Thoracic aorta (tissue), 2 donors: ENCODE measurements at regions not wholly inside any gene's neighbourhood (a gene's known extent, or its start where the extent isn't known, plus 50 kb on each side); places are given as distances from the start of the nearest gene placed in this dataset.

Source experiments
- ATAC-seq: fragments of 150-250 bp; one replicate; pipeline ENCODE4 v1.8.0; 2017; ENCODE audit warnings: low read depth; ENCODE audit not compliant: insufficient number of reproducible peaks, low FRiP score
- DNase-seq: peaks from one replicate; pipeline ENCODE4 v3.0.0-alpha.2; 2020; ENCODE audit warnings: low spot score
- H3K27ac ChIP-seq, 2 donors: fragments of 200-600 bp; sonication (generic); 1 replicate in 1 of 2; 2 replicates in 1 of 2; pipeline ENCODE4 v1.5.1; 2016; ENCODE audit warnings: mild to moderate bottlenecking in 2 of 2, moderate library complexity in 2 of 2
- H3K27me3 ChIP-seq: fragments of 200-600 bp; sonication (generic); replicated peaks from 2 replicates; pipeline ENCODE4 v1.6.0; 2016; ENCODE audit warnings: mild to moderate bottlenecking; ENCODE audit not compliant: insufficient read depth
- H3K36me3 ChIP-seq: fragments of 200-600 bp; sonication (generic); one replicate; pipeline ENCODE4 v1.5.1; 2016
- H3K4me1 ChIP-seq, 2 donors: fragments of 200-600 bp; sonication (generic); 1 replicate in 1 of 2; 2 replicates in 1 of 2; pipeline versions ENCODE4 v1.5.1 to v1.6.0; 2016; ENCODE audit warnings: low read depth in 2 of 2, mild to moderate bottlenecking in 1 of 2; ENCODE audit not compliant: control insufficient read depth in 1 of 2
- H3K4me3 ChIP-seq: fragments of 200-600 bp; sonication (generic); 2 replicates; pipeline ENCODE4 v1.5.1; 2016; ENCODE audit warnings: mild to moderate bottlenecking
- H3K9me3 ChIP-seq: fragments of 200-600 bp; sonication (generic); 2 replicates; pipeline ENCODE4 v1.5.1; 2016
- CTCF ChIP-seq: fragments of 200-600 bp; sonication (generic); IDR thresholded peaks from one replicate; pipeline ENCODE4 v1.5.1; 2019; ENCODE audit warnings: antibody characterized with exemption

- Histone ChIP-seq H3K27ac (no peak overlapping the region), H3K27me3 (no peaks in the 10 kb centered on the region), H3K4me3 (no peak overlapping the region), H3K9me3 (no peaks in the 10 kb centered on the region), H3K36me3 (no peaks in the 10 kb centered on the region), H3K4me1 (no peaks in the 10 kb centered on the region)
- ATAC-seq (no peak), DNase-seq (no peak)
- no peak for TF ChIP-seq CTCF
Observed at GRCh38 chr7:27312820-27313219, 70.2 kb downstream of the EVX1 start.

GRCh38 chr7:27314111-27314510, 71.5 kb downstream of the EVX1 start:
- no peaks in the 10 kb centered on the region for H3K4me1 ChIP-seq
- no peak for TF ChIP-seq CTCF
- ATAC-seq (no peak), DNase-seq (no peak)
- H3K27me3 ChIP-seq = no peaks in the 10 kb centered on the region
- peaks cover 8% of the 10 kb centered on the region for H3K9me3 ChIP-seq
- no peak overlapping the region for H3K27ac ChIP-seq
- no peaks in the 10 kb centered on the region for H3K36me3 ChIP-seq
- H3K4me3 ChIP-seq = no peak overlapping the region

GRCh38 chr7:27315066-27315465, 72.5 kb downstream of the EVX1 start:
- Histone ChIP-seq H3K4me1 (no peaks in the 10 kb centered on the region), H3K4me3 (no peak overlapping the region), H3K27me3 (no peaks in the 10 kb centered on the region), H3K9me3 (peaks cover 8% of the 10 kb centered on the region), H3K36me3 (no peaks in the 10 kb centered on the region), H3K27ac (no peak overlapping the region)
- no peak for TF ChIP-seq CTCF
- ATAC-seq (no peak), DNase-seq (no peak)

- H3K27ac ChIP-seq = no peak overlapping the region
- H3K36me3 ChIP-seq = no peaks in the 10 kb centered on the region
- no peaks in the 10 kb centered on the region for H3K27me3 ChIP-seq
- DNase-seq (no peak), ATAC-seq (no peak)
- H3K9me3 ChIP-seq = peaks cover 8% of the 10 kb centered on the region
- H3K4me1 ChIP-seq = no peaks in the 10 kb centered on the region
- no peak overlapping the region for H3K4me3 ChIP-seq
- TF ChIP-seq CTCF = no peak
Observed at GRCh38 chr7:27316311-27316710, 73.7 kb downstream of the EVX1 start.

- H3K9me3 ChIP-seq = no peaks in the 10 kb centered on the region
- no peak overlapping the region for H3K4me3 ChIP-seq
- DNase-seq = no peak
- H3K27me3 ChIP-seq = no peaks in the 10 kb centered on the region
- ATAC-seq = no peak
- TF ChIP-seq CTCF = no peak
- H3K4me1 ChIP-seq = no peaks in the 10 kb centered on the region
- no peaks in the 10 kb centered on the region for H3K36me3 ChIP-seq
- no peak overlapping the region for H3K27ac ChIP-seq
Observed at GRCh38 chr7:27324246-27324645, 81.6 kb downstream of the EVX1 start.
